ENCODE measurements at regions not wholly inside any gene's neighbourhood (a gene's known extent, or its start where the extent isn't known, plus 50 kb on each side); places are given as distances from the start of the nearest gene placed in this dataset.

GRCh38 chr12:126727218-126728075 is 1539.5 kb upstream of the TMEM132C start:
- Histone ChIP-seq H3K4me3 (no peak overlapping the region), H3K27me3 (peaks cover 0 to 53% (median 2%) of the 10 kb centered on the region in 4 donors), H3K27ac (no peak overlapping the region), H3K4me1 (no peaks in the 10 kb centered on the region), H3K9me3 (no peaks in the 10 kb centered on the region), H3K36me3 (no peaks in the 10 kb centered on the region)
- DNase-seq, result no peak
- intact Hi-C loops (cut with DNase I), result no loop called here
- WGBS, 2 donors, result 5 to 23% methylated on average over 16 to 22 of the region's 44 CpGs
- TF ChIP-seq CTCF (IDR thresholded peaks at IDR 0.05), result no peak
- no peak for TF ChIP-seq POLR2A (IDR thresholded peaks at IDR 0.05)

DNA sequence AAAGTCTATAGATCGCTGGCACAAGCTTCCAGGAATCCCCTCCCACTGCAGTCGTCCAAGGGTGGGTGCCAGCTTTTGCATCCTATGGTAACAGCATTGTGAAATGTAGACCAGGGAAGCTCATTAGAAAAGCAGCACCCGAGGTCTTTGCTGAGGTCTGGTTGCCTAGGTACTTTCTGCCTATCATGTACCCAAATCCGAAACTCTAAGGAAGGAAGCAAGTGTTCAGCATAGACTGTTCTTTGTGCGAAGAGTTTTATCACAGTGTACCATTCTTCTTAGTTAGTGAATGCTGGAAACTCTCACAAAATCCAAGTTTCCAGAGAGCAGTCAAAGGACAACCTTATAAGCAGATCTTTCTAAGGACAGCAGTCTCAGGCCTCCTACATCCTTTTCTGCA is 1532.7 kb upstream of the TMEM132C start:
- H3K9me3 ChIP-seq, result no peaks in the 10 kb centered on the region
- TF ChIP-seq POLR2A (IDR thresholded peaks at IDR 0.05) (no peak), CTCF (IDR thresholded peaks at IDR 0.05) (no peak)
- H3K27ac ChIP-seq, result no peak overlapping the region
- no peaks in the 10 kb centered on the region for H3K4me1 ChIP-seq
- WGBS, 2 donors, result 51 to 73% methylated on average over 3 to 5 of the region's 5 CpGs
- DNase-seq, result no peak
- H3K36me3 ChIP-seq, result no peaks in the 10 kb centered on the region
- peaks cover 0 to 5% (median 0%) of the 10 kb centered on the region in 4 donors for H3K27me3 ChIP-seq
- intact Hi-C loops (cut with DNase I), result loop anchor here (10.0 kb wide), 1 partner anchor 1559 kb away; no protein-coding TSS in a partner anchor
- no peak overlapping the region for H3K4me3 ChIP-seq

DNA sequence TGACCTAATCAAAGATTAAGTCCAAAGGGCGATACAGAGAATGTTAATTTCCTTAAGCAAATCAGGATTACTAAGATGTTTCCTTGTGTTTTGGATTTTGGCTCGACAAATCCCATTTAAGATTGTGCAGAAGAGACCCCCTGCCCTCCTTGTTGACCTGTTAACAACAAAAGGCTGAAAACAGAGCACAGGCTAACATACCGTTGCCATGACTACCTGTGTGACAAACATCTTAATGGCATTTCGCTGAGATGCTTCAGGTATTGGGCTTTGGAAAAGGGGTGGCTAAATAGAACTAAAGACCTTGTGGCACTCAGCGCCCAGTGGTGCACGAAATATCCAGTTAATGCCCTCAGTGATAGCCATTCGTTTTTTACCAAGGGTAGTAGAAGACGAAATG is 1532.3 kb upstream of the TMEM132C start:
- intact Hi-C loops (cut with DNase I), result loop anchor here (10.0 kb wide), 1 partner anchor 1560 kb away; no protein-coding TSS in a partner anchor
- Histone ChIP-seq H3K27me3 (peaks cover 0 to 1% (median 0%) of the 10 kb centered on the region in 4 donors), H3K9me3 (no peaks in the 10 kb centered on the region), H3K4me1 (no peaks in the 10 kb centered on the region), H3K4me3 (no peak overlapping the region), H3K36me3 (no peaks in the 10 kb centered on the region), H3K27ac (no peak overlapping the region)
- TF ChIP-seq CTCF (IDR thresholded peaks at IDR 0.05), result no peak
- TF ChIP-seq POLR2A (IDR thresholded peaks at IDR 0.05), result no peak
- DNase-seq, result no peak
- WGBS, 2 donors, result 77 to 85% methylated on average over 7 to 8 of the region's 8 CpGs

GRCh38 chr12:126741536-126742240 is 1525.3 kb upstream of the TMEM132C start:
- no peaks in the 10 kb centered on the region for H3K4me1 ChIP-seq
- H3K4me3 ChIP-seq, result no peak overlapping the region
- no peaks in the 10 kb centered on the region for H3K36me3 ChIP-seq
- TF ChIP-seq CTCF (IDR thresholded peaks at IDR 0.05), result no peak
- TF ChIP-seq POLR2A (IDR thresholded peaks at IDR 0.05), result no peak
- intact Hi-C loops (cut with DNase I), result no loop called here
- DNase-seq, result no peak
- no peaks in the 10 kb centered on the region for H3K9me3 ChIP-seq
- no peak overlapping the region for H3K27ac ChIP-seq
- 79 to 87% methylated on average over 12 of the region's 12 CpGs for WGBS, 2 donors
- no peaks in the 10 kb centered on the region for H3K27me3 ChIP-seq

DNA sequence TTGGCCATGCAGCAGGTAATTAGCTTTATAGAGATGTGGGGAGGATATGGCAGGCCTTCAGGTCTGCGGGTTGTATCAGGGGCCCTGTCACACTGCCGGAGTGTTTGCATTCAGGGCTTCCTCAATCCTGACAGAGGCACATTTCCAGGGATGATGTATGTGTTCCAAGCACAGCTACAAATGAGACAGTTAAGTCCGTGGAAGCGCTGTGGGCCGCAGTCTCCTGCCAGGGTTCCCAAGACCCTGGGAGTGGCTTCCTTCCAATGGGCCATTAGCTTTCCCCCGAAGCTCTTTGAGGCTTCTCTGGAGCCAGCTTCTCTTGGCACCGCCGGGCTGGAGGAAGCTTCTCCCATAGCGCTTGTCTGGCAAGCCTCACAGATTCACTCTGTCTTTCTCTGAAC is 1524.7 kb upstream of the TMEM132C start:
- intact Hi-C loops (cut with DNase I), result no loop called here
- no peak for DNase-seq

More for the DNA sequence above, 1524.7 kb upstream of the TMEM132C start:
- H3K9me3 ChIP-seq, result no peaks in the 10 kb centered on the region
- H3K27me3 ChIP-seq, result no peaks in the 10 kb centered on the region
- no peak overlapping the region for H3K4me3 ChIP-seq
- 46 to 81% methylated on average over 6 to 9 of the region's 9 CpGs for WGBS, 2 donors
- no peaks in the 10 kb centered on the region for H3K36me3 ChIP-seq
- H3K27ac ChIP-seq, result no peak overlapping the region
- TF ChIP-seq POLR2A (IDR thresholded peaks at IDR 0.05) (no peak), CTCF (IDR thresholded peaks at IDR 0.05) (no peak)
- no peaks in the 10 kb centered on the region for H3K4me1 ChIP-seq
